ENCODE measurements at regions not wholly inside any gene's neighbourhood (a gene's known extent, or its start where the extent isn't known, plus 50 kb on each side); places are given as distances from the start of the nearest gene placed in this dataset.

DNA sequence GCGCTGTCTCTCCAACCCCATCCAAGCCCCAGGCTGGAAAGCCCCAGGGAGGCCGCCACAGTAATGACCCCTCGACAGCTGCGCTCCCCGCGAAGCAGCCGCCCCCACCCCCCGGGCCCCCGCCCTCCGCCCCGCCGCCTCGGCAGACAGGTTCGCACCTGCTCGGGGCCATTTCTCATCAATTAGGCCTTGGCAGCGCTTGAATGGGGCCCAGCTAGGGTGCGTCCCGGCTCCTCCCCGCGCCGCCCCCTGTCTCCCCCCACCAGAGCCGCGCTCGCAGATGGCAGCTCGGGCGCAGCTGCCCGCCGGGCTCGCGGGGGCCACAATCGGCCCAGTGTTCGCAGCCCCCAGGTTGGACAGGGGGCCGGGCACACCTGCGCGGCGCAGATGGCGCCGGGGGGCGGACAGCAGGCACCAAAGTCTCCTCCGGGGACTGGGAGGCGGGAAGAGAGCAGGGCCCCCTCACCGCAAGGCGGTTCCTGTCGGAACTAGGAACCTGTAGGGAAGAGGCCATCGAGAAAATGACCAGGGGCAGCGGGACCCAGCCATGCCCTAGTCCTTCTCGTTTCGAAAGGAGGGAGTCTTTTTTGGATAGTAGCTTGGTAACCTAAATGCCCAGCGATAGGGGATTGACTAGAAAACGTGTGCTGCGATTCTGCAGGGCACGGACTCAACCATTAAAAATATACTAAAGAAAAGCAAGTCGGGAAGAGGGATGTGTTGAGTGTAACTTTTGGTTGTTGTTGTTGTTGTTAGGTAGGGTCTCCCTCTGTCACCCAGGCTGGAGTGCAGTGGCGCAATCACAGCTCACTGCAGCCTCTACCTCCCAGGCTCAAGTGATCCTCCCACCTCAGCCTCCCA lies 83.2 kb upstream of the EYA2 start:
- no peak for TF ChIP-seq ZC3H10 (CRISPR knock-in tag; IDR thresholded peaks at IDR 0.05)
- TF ChIP-seq, protein P1, sequence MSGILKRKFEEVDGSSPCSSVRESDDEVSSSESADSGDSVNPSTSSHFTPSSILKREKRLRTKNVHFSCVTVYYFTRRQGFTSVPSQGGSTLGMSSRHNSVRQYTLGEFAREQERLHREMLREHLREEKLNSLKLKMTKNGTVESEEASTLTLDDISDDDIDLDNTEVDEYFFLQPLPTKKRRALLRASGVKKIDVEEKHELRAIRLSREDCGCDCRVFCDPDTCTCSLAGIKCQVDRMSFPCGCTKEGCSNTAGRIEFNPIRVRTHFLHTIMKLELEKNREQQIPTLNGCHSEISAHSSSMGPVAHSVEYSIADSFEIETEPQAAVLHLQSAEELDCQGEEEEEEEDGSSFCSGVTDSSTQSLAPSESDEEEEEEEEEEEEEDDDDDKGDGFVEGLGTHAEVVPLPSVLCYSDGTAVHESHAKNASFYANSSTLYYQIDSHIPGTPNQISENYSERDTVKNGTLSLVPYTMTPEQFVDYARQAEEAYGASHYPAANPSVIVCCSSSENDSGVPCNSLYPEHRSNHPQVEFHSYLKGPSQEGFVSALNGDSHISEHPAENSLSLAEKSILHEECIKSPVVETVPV (CRISPR knock-in tag; IDR thresholded peaks at IDR 0.05) = no peak
- no peak for TF ChIP-seq BACH2 (CRISPR knock-in tag; IDR thresholded peaks at IDR 0.05; ENCODE audit: borderline replicate concordance)
- TF ChIP-seq ARNTL (CRISPR knock-in tag; IDR thresholded peaks at IDR 0.05; ENCODE audit: borderline replicate concordance, low read depth) = no peak
- TF ChIP-seq ESRRG (CRISPR knock-in tag; IDR thresholded peaks at IDR 0.05) = no peak
- no peak for TF ChIP-seq TOX (CRISPR knock-in tag; IDR thresholded peaks at IDR 0.05; ENCODE audit: borderline replicate concordance)
- no peak for TF ChIP-seq ISL1 (CRISPR knock-in tag; IDR thresholded peaks at IDR 0.05)
- no peak for TF ChIP-seq GLIS3 (CRISPR knock-in tag; IDR thresholded peaks at IDR 0.05)
